C4-2B (cell line): ENCODE measurements at regions not wholly inside any gene's neighbourhood (a gene's known extent, or its start where the extent isn't known, plus 50 kb on each side); places are given as distances from the start of the nearest gene placed in this dataset.

Experiments used
- ZFX ChIP-seq: fragments of 450-650 bp; IDR thresholded peaks from 2 replicates; pipeline ENCODE4 v1.6.1; 2017
- TF ChIP-seq, protein P1 (sequence below): fragments of 450-650 bp; conservative IDR thresholded peaks from 2 replicates; pipeline ENCODE4 v1.5.1; 2017; ENCODE audit warnings: mild to moderate bottlenecking

DNA sequence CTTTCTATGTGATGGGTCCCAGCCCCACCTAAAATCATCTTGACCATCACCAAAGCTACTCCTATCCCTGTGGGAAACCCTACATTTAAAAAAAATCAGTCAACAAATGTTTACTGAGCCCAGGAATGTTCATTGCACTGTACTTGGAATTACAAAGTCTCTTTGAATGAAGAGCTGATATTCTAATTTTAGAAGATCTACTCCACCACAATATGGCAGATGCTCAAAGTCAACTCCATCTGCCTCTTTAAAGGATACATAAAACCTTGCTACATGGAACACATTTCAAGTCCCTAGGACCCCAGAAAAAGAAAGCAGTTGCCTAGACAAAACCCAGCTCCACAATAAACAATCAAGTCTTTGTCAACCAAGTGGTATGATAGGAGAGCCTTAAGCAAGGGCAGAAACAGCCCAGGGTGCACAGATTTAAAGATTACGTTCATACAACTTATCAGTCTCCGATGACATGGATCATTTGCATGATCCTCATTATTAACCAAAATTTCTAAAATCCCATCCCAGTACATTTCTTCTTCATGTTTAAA lies 234.3 kb upstream of the ACVR2A start:
- TF ChIP-seq, protein P1, sequence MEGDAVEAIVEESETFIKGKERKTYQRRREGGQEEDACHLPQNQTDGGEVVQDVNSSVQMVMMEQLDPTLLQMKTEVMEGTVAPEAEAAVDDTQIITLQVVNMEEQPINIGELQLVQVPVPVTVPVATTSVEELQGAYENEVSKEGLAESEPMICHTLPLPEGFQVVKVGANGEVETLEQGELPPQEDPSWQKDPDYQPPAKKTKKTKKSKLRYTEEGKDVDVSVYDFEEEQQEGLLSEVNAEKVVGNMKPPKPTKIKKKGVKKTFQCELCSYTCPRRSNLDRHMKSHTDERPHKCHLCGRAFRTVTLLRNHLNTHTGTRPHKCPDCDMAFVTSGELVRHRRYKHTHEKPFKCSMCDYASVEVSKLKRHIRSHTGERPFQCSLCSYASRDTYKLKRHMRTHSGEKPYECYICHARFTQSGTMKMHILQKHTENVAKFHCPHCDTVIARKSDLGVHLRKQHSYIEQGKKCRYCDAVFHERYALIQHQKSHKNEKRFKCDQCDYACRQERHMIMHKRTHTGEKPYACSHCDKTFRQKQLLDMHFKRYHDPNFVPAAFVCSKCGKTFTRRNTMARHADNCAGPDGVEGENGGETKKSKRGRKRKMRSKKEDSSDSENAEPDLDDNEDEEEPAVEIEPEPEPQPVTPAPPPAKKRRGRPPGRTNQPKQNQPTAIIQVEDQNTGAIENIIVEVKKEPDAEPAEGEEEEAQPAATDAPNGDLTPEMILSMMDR: no peak
- TF ChIP-seq ZFX: no peak
